Activated naive CD4-positive, alpha-beta T cell treated with anti-CD3 and anti-CD28 coated beads, Interleukin-2, amount 10 ng/mL, durations not matched to agents 7 days and 5 days (primary cell): ENCODE measurements at regions not wholly inside any gene's neighbourhood (a gene's known extent, or its start where the extent isn't known, plus 50 kb on each side); places are given as distances from the start of the nearest gene placed in this dataset.

Source experiments
- CTCF ChIA-PET: fragments of 350-600 bp; sonication (Branson Sonifier 250); formaldehyde crosslinking; loops from one replicate; lab custom pipeline; 2021; ENCODE audit warnings: antibody characterized with exemption; lab: Charles Lee
- DNase-seq: peaks from one replicate; pipeline ENCODE4 v3.0.0-alpha.2; 2020
- H3K27ac Mint-ChIP-seq: one replicate; pipeline ENCODE4 v1.8.0; 2021; ENCODE audit warnings: mild to moderate bottlenecking, moderate library complexity, mixed read lengths
- H3K27me3 Mint-ChIP-seq: one replicate; pipeline ENCODE4 v1.8.0; 2021; ENCODE audit warnings: mild to moderate bottlenecking, mixed read lengths
- H3K36me3 Mint-ChIP-seq: one replicate; pipeline ENCODE4 v1.8.0; 2021; ENCODE audit warnings: mixed read lengths
- H3K4me1 Mint-ChIP-seq: one replicate; pipeline ENCODE4 v1.8.0; 2021; ENCODE audit warnings: mixed read lengths
- H3K4me3 Mint-ChIP-seq: one replicate; pipeline ENCODE4 v1.8.0; 2021; ENCODE audit warnings: mild to moderate bottlenecking, moderate library complexity, mixed read lengths
- H3K9me3 Mint-ChIP-seq: one replicate; pipeline ENCODE4 v1.8.0; 2021; ENCODE audit warnings: mixed read lengths

GRCh38 chr15:96582473-96582872 is 252.0 kb downstream of the NR2F2 start:
- H3K4me1 Mint-ChIP-seq = no peaks in the 10 kb centered on the region
- no peak for DNase-seq
- CTCF ChIA-PET = no interaction called here
- H3K4me3 Mint-ChIP-seq = no peak overlapping the region
- no peaks in the 10 kb centered on the region for H3K27me3 Mint-ChIP-seq
- H3K36me3 Mint-ChIP-seq = no peaks in the 10 kb centered on the region
- H3K27ac Mint-ChIP-seq = no peak overlapping the region
- no peaks in the 10 kb centered on the region for H3K9me3 Mint-ChIP-seq

- CTCF ChIA-PET = no interaction called here
- no peaks in the 10 kb centered on the region for H3K27me3 Mint-ChIP-seq
- no peaks in the 10 kb centered on the region for H3K36me3 Mint-ChIP-seq
- H3K4me1 Mint-ChIP-seq = no peaks in the 10 kb centered on the region
- H3K4me3 Mint-ChIP-seq = no peak overlapping the region
- no peak for DNase-seq
- H3K9me3 Mint-ChIP-seq = no peaks in the 10 kb centered on the region
- no peak overlapping the region for H3K27ac Mint-ChIP-seq
Measured at GRCh38 chr15:96583671-96584070, 253.2 kb downstream of the NR2F2 start.

- Mint-ChIP-seq H3K4me3 (no peak overlapping the region), H3K4me1 (no peaks in the 10 kb centered on the region), H3K27me3 (no peaks in the 10 kb centered on the region), H3K9me3 (no peaks in the 10 kb centered on the region), H3K27ac (no peak overlapping the region), H3K36me3 (no peaks in the 10 kb centered on the region)
- CTCF ChIA-PET = interaction anchor here (0.5 kb wide), 1 partner anchor 208 kb away, joined by 3 read pairs; no protein-coding TSS in a partner anchor
- DNase-seq = no peak
Measured at GRCh38 chr15:96585484-96586386, 255.2 kb downstream of the NR2F2 start.

GRCh38 chr15:96586901-96587300 is 256.4 kb downstream of the NR2F2 start:
- no peaks in the 10 kb centered on the region for H3K4me1 Mint-ChIP-seq
- no peaks in the 10 kb centered on the region for H3K27me3 Mint-ChIP-seq

GRCh38 chr15:96589864-96590263 is 259.4 kb downstream of the NR2F2 start:
- H3K4me3 Mint-ChIP-seq = no peak overlapping the region
- H3K36me3 Mint-ChIP-seq = no peaks in the 10 kb centered on the region

More at GRCh38 chr15:96586901-96587300, 256.4 kb downstream of the NR2F2 start:
- no peak for DNase-seq
- H3K27ac Mint-ChIP-seq = no peak overlapping the region
- CTCF ChIA-PET = no interaction called here
- no peaks in the 10 kb centered on the region for H3K9me3 Mint-ChIP-seq
- no peak overlapping the region for H3K4me3 Mint-ChIP-seq
- H3K36me3 Mint-ChIP-seq = no peaks in the 10 kb centered on the region

GRCh38 chr15:96593735-96594134 is 263.2 kb downstream of the NR2F2 start:
- H3K36me3 Mint-ChIP-seq = no peaks in the 10 kb centered on the region

More at GRCh38 chr15:96589864-96590263, 259.4 kb downstream of the NR2F2 start:
- no peaks in the 10 kb centered on the region for H3K9me3 Mint-ChIP-seq
- no peaks in the 10 kb centered on the region for H3K27me3 Mint-ChIP-seq
- no peak for DNase-seq
- H3K4me1 Mint-ChIP-seq = no peaks in the 10 kb centered on the region
- no peak overlapping the region for H3K27ac Mint-ChIP-seq
- CTCF ChIA-PET = no interaction called here

GRCh38 chr15:96595951-96596350 is 265.5 kb downstream of the NR2F2 start:
- H3K9me3 Mint-ChIP-seq = no peaks in the 10 kb centered on the region
- no peaks in the 10 kb centered on the region for H3K36me3 Mint-ChIP-seq
- no peaks in the 10 kb centered on the region for H3K4me1 Mint-ChIP-seq
- CTCF ChIA-PET = no interaction called here
- H3K4me3 Mint-ChIP-seq = no peak overlapping the region
- no peaks in the 10 kb centered on the region for H3K27me3 Mint-ChIP-seq
- no peak overlapping the region for H3K27ac Mint-ChIP-seq
- no peak for DNase-seq

More at GRCh38 chr15:96593735-96594134, 263.2 kb downstream of the NR2F2 start:
- H3K4me1 Mint-ChIP-seq = no peaks in the 10 kb centered on the region
- no peak for DNase-seq
- no peak overlapping the region for H3K27ac Mint-ChIP-seq
- CTCF ChIA-PET = no interaction called here
- no peaks in the 10 kb centered on the region for H3K9me3 Mint-ChIP-seq
- no peaks in the 10 kb centered on the region for H3K27me3 Mint-ChIP-seq
- H3K4me3 Mint-ChIP-seq = no peak overlapping the region

GRCh38 chr15:96598514-96598913 is 268.0 kb downstream of the NR2F2 start:
- Mint-ChIP-seq H3K27me3 (no peaks in the 10 kb centered on the region), H3K4me1 (no peaks in the 10 kb centered on the region), H3K36me3 (no peaks in the 10 kb centered on the region), H3K9me3 (no peaks in the 10 kb centered on the region), H3K4me3 (no peak overlapping the region), H3K27ac (no peak overlapping the region)
- no peak for DNase-seq
- CTCF ChIA-PET = no interaction called here

- Mint-ChIP-seq H3K4me1 (no peaks in the 10 kb centered on the region), H3K27ac (no peak overlapping the region), H3K4me3 (no peak overlapping the region), H3K36me3 (no peaks in the 10 kb centered on the region), H3K9me3 (no peaks in the 10 kb centered on the region), H3K27me3 (no peaks in the 10 kb centered on the region)
- CTCF ChIA-PET = no interaction called here
- no peak for DNase-seq
Measured at GRCh38 chr15:96599268-96599667, 268.8 kb downstream of the NR2F2 start.

- no peaks in the 10 kb centered on the region for H3K27me3 Mint-ChIP-seq
- no peak overlapping the region for H3K27ac Mint-ChIP-seq
- H3K4me3 Mint-ChIP-seq = no peak overlapping the region
- DNase-seq = no peak
- no peaks in the 10 kb centered on the region for H3K9me3 Mint-ChIP-seq
- H3K4me1 Mint-ChIP-seq = no peaks in the 10 kb centered on the region
- CTCF ChIA-PET = no interaction called here
- H3K36me3 Mint-ChIP-seq = no peaks in the 10 kb centered on the region
Measured at GRCh38 chr15:96600350-96600749, 269.9 kb downstream of the NR2F2 start.

GRCh38 chr15:96606617-96607016 is 276.1 kb downstream of the NR2F2 start:
- no peak overlapping the region for H3K4me3 Mint-ChIP-seq
- H3K27ac Mint-ChIP-seq = no peak overlapping the region
- no peaks in the 10 kb centered on the region for H3K9me3 Mint-ChIP-seq
- no peaks in the 10 kb centered on the region for H3K36me3 Mint-ChIP-seq
- CTCF ChIA-PET = no interaction called here
- DNase-seq = no peak
- no peaks in the 10 kb centered on the region for H3K4me1 Mint-ChIP-seq
- no peaks in the 10 kb centered on the region for H3K27me3 Mint-ChIP-seq

- CTCF ChIA-PET = no interaction called here
- no peaks in the 10 kb centered on the region for H3K9me3 Mint-ChIP-seq
- no peak overlapping the region for H3K4me3 Mint-ChIP-seq
- no peaks in the 10 kb centered on the region for H3K4me1 Mint-ChIP-seq
- no peak for DNase-seq
- no peak overlapping the region for H3K27ac Mint-ChIP-seq
- no peaks in the 10 kb centered on the region for H3K27me3 Mint-ChIP-seq
- no peaks in the 10 kb centered on the region for H3K36me3 Mint-ChIP-seq
Measured at GRCh38 chr15:96610757-96611156, 280.3 kb downstream of the NR2F2 start.

GRCh38 chr15:96612917-96613316 is 282.4 kb downstream of the NR2F2 start:
- Mint-ChIP-seq H3K9me3 (no peaks in the 10 kb centered on the region), H3K4me1 (no peaks in the 10 kb centered on the region), H3K36me3 (no peaks in the 10 kb centered on the region), H3K4me3 (no peak overlapping the region), H3K27me3 (no peaks in the 10 kb centered on the region), H3K27ac (no peak overlapping the region)
- CTCF ChIA-PET = no interaction called here
- no peak for DNase-seq

GRCh38 chr15:96619174-96619573 is 288.7 kb downstream of the NR2F2 start:
- H3K4me1 Mint-ChIP-seq = no peaks in the 10 kb centered on the region

GRCh38 chr15:96622714-96623113 is 292.2 kb downstream of the NR2F2 start:
- Mint-ChIP-seq H3K27me3 (no peaks in the 10 kb centered on the region), H3K27ac (no peak overlapping the region), H3K4me3 (no peak overlapping the region), H3K9me3 (no peaks in the 10 kb centered on the region), H3K36me3 (no peaks in the 10 kb centered on the region), H3K4me1 (no peaks in the 10 kb centered on the region)
- CTCF ChIA-PET = no interaction called here
- no peak for DNase-seq

More at GRCh38 chr15:96619174-96619573, 288.7 kb downstream of the NR2F2 start:
- CTCF ChIA-PET = no interaction called here
- no peaks in the 10 kb centered on the region for H3K9me3 Mint-ChIP-seq
- no peak overlapping the region for H3K4me3 Mint-ChIP-seq
- no peak for DNase-seq
- no peaks in the 10 kb centered on the region for H3K36me3 Mint-ChIP-seq
- H3K27me3 Mint-ChIP-seq = no peaks in the 10 kb centered on the region
- no peak overlapping the region for H3K27ac Mint-ChIP-seq
